CD1c-positive myeloid dendritic cell (primary cell): ENCODE measurements at regions not wholly inside any gene's neighbourhood (a gene's known extent, or its start where the extent isn't known, plus 50 kb on each side); places are given as distances from the start of the nearest gene placed in this dataset.

Experiments
- DNase-seq: peaks from one replicate; pipeline ENCODE4 v3.0.0-alpha.2; 2016; ENCODE audit errors: extremely low spot score

DNA sequence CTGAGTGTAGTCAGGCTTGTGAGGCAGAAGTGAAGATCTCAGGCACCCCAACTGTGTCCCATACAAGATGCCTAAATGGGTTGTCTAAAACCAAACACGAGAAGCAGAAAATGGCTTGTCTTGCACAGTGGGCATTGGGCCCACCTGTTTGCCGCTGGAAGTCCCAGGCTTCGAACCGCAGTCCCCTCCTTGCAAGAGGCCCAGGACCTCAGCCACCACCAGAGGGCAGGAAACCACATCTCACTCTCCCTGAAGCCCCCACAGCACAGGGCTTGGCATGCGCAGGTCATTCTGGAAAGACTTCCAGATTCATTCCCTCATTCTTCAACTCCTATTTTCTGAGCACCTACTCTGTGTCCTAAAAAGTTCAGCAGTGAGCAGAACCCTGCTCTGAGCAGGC is 973.7 kb downstream of the UQCRFS1 start:
- no peak for DNase-seq

DNA sequence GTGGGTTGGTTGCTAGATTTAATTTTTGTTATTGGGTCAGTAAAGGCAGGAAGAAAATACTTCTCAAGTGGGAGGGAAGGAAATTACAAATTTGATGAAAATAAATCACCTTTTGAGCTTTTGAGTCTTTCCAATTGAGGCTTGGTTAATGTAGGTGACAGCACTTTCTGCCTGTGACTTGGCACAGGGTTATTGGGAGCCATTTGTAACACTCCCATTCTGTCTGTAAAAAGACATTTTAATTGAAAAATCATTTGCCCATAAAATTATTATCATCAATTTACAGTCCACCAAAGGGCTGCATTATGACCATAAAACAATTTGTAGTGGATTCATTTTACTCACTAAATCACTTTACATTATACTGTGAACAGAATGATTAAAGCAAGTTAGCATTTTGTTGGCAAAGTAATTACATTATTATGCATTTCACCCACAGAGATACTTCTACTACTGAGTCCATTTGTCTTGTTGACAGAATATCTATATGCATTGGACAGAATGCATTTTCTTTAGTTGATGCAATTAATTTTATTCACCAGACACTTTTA is 974.6 kb downstream of the UQCRFS1 start:
- DNase-seq: no peak

DNA sequence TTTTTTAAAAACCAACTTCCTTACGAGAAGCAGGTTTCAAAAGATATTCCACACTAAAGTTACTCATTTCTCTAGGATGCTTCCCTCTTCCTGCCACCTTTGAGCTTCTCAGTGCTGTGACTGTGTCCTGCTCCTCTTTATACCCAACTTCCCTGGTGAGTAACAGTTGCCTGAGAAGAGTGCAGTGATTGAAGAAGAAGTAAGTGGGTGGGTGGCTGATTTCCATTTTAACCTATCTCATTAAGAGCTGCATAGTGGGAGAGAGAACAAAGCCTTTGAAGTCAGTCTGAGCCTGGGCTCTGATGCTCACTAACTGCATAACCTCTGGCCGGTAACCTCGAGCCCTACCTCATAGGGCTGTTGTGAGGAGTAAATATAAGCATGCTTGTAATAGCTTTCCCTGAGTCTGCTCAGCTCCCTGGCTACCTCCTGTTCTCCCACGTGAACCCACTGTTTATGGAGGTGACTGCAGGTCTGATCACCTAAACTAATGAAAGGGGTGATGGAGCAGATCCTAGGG is 977.3 kb downstream of the UQCRFS1 start:
- no peak for DNase-seq

DNA sequence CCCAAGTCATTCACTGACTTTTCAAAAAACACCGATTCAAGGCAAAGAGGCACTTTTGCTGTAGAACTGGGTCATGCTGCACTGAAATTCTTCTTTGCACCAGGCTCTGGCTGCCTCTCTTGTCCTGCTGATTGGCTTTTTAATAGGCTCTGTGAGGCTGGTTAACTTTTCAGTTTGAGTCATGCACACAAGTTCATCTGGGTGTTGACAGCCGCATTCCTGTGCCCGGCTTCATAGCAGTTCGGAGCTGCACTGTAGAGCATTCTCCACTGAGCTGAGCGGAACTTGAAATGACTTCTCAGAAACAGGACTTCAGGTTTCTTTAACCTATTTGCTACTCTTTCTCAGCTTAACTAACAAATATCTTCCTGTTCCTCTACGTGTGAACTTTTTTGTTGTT is 978.3 kb downstream of the UQCRFS1 start:
- no peak for DNase-seq

DNA sequence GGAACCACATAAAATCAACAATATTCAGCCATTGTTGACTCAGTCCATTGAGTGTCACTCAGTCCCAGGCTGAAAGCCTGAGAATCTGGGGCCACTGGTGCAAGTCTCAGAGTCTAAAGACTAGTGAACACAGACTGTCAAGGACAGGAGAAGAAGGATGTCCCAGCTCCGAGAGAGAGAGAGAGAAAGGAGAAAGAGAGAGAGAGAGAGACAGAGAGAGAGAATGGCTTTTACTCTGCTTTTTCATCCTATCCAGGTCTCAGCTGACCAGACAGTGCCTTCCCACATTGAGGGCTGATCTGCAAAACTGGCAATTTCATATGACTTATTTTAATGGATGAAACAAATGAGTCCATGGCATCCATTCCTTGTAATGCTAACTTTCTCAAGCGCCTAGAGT is 984.1 kb downstream of the UQCRFS1 start:
- DNase-seq: no peak

DNA sequence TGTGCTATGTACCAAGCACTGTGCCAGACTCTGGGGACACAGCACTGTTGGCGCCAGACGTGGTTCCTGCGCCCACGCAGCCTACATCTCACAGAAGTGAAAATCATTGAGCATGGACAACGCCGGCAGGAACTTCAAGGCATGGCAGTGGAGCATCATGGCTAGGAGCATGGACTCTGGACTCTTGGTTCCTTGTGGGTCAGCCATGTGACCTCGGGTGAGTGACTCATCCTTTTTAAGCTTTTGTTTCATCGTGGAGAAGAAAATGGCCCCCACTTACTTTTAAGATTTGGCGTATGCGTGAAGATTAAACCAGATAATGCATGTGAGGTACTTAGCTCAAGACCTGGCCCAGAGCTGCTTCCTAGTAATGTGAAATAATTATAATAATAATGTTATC is 988.5 kb downstream of the UQCRFS1 start:
- DNase-seq: no peak

DNA sequence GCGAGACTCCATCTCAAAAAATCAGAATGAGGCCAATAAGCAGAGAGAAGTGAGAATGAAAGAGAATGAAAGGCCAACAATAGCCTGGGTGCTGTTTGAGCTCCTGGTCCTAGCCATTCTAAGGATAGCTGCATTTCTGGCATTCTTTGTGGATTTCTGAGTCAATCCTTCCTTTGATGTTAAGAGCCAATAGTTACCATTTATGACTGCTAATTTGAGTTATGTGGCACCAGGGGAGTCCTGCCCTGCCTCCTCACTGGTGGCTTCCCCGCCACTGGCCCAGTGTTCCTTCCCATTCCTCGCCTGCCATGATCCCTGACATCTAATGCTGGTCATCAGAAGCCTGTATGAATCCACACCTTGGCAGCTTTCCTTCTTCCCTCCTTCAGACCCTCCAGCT is 991.2 kb downstream of the UQCRFS1 start:
- no peak for DNase-seq

DNA sequence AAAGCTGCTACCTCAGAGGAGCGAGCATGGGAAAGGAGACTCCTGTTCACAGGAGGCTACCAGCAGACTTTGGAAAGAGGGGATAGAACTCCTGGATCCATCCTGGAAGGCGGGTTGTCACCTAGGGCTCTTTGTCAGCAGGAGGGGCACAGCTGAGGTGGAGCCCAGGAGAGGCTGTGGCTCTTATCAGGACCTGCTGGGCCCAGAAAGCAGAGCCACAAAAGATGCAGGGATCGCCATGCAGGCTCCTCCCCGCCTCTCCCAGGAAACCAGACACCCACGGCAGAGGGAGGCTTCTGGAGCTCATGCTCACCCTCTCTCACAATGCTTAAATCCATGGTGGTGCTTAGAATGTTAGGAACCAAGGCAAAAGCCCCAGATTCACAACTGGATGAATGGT is 994.2 kb downstream of the UQCRFS1 start:
- DNase-seq: no peak

DNA sequence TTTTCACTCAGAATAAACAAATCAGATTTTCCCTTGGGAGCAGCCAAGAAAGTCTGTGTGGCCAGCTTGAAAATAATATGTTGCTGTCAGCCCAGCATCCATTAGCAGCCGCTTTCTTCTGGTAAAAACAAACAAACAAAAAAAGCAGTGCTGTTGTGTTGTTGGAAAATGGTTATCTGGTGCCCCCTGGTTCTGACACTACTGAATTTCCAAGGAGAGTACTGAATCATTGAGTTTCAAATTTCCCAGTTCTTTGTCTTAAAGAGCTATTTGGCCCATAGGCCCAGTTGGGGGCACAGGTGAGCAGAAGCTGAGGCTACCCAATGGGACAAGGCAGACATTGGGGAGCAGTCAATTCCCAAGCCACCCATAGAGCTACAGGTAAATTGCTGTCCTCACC is 995.9 kb downstream of the UQCRFS1 start:
- no peak for DNase-seq

DNA sequence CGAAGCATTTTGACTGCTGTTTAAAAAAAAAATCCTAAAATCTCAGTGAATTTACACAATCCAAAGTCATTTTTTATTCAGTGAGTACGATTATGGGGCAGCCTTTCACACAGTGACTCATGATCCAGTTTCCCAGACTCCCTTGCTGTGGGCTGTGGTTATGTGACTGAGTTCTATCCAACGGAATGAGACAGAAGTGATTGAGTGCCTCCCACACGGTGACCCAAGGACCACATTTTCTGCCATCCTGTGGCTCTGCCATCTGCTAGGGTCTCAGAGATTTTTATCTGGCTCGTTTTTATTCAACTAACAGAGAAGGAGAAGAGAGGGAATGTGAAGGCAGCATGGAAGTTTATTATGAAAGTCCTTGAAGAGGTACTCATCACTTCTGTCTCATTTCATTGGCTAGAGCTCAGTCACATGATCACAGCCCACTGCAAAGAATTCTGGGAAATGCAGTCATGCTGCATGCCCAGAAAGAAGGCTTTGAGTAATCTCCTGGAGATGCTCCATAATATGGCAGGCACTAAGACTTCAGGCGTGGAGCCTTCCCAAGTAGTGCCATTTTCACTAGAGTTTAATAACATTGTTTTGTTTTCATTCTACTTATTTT is 999.4 kb downstream of the UQCRFS1 start:
- DNase-seq: no peak

DNA sequence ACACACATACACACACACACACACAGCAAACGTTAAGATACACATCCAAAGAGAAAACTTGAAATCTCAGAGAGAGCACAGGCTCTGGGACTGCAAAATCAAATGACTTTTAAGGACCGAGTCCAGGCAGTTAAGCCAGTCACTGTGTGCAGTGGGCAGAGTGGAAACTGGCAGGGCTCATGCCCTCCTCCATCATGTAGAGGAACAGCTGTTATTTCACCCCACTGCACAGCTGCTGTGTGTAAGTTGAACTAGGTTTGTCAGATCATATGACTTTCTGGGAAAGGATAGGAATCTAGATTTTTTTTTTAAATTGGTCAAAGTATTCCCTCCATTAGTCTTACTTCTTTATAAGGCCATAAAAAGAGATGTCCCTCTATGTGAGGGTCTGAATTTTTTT is 1002.1 kb downstream of the UQCRFS1 start:
- no peak for DNase-seq

DNA sequence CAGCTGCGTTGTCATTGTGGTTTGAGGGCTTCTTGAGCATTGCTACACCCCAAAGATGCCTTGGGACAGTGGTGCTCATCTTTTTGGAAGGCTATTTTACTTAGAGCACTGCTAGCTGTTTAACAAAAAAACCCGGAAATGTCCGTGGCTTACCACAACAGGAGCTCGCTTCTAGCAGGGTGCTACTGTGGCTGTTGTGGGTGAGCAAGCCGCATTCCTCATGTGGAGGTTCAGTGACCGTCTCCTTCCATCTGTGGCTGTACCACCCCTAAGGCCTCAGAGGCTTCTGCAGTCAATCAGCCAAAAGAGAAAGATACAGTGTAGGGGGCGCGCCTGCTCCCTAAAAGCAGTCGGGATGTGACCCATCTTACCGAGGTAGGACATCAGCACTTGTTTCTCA is 1004.2 kb downstream of the UQCRFS1 start:
- DNase-seq: no peak

DNA sequence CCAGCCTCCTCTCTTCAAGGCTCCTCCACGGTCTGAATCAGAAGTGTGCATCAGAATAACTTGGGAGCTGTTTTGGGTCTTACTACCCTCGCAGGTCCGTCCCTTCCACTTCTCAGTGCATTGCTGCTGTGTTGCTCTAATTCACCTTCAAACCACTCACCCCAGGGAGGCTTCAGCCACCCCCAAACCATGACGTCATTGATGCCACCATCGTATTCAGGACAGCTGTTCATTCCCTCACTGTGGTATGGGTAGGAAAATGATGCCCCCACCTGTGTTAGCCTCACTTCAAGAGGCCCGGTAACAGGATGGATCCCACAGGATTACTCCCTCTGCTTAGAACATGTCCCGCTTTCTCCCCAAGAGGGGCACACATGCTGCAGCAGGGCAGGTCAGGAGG is 1005.7 kb downstream of the UQCRFS1 start:
- DNase-seq: no peak

DNA sequence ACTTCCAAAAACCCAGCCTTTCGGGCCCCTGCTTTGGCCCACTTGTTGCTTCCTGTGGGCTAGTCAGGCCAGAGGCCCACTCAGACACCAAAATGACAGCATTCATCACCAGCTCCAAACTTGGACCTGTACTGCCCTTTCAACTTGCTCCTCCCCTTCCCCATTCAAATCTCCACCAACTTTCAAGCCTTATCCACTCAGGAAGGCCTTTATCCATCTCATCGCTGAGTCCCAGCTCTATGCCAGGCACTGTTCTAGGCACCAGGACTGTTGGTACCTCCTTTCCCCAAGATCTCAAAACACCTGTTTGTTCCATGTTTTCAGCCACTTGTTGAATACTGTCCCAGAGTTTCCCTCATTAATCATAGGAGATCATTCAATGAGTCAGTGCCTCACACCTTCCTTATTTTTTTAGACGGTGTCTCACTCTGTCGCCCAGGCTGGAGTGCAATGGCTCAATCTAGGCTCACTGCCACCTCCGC is 1011.4 kb downstream of the UQCRFS1 start:
- no peak for DNase-seq

DNA sequence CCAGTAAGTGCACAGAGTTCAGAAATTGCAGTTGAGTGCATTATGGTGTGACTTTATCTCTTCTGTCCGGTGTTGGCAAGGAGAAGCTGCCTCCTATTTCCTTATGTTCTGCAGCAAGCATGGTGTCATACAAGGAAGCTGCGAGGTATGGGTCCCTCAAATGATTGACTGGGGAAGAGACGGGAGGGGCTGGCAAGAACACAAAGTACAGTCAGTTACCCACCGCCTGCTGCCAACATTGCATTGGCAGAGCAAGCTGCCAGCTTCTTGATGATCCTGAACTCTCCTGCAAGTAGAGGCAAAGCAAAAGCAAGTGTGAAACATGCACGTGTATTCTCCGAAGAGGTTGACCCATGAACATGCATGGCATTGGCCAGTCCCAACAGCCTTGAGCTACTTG is 1013.6 kb downstream of the UQCRFS1 start:
- no peak for DNase-seq

DNA sequence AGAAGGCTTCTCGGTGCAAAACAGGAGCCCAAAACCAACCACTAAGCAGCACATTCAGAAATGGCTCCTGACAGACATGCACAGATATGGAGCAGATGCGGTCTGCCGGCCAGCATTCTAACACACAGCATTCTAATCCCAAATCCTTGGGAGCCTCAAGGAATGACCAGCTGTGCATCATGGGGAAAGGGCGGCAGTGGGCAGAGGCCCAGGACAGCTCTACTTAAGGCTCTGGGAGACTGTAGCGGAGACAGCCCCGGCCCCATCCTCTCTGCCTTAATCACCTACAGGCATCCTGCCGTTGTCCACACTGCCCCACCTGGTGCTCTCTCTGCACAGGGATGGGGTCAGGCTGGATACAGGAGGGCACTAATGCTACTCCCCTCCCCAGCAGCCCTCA is 1016.0 kb downstream of the UQCRFS1 start:
- DNase-seq: no peak

DNA sequence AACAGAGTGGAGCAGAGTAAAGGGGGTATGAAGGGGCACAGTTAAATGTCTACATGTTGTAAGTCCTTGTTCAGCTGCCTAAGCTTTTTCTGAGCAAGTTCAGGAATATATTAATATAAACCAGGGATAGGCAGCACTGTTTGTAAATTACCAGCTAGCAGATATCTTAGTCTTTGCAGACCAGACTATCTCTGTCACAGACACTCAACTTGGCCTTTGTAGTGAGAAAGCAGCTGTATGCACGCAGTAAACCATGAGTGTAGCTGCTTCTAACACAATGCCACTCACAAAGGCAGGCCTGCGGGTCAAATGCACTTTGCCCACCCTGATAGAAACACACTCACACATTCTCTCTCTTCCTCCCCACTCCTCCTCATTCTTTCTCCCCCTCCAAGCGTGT is 1016.9 kb downstream of the UQCRFS1 start:
- DNase-seq: no peak

DNA sequence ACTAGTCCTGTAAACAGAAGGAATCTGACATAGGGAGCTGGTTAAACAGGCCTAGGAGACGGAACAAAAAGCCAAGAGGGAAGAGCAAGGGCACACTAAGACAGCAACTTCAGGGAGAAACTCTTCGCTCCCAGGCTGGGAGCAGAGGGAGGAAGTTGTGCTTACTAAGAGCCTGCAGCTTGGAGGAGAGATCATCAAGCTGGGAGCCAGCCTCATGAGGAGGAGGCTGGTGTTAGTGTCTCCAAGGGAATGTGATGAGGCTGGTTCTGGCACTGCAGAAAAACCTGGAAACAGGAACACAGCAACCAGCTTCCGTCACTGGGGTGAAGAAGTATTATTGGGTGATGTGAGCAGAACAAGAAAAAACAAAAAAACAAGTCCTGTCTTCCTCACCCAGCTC is 1027.3 kb downstream of the UQCRFS1 start:
- DNase-seq: no peak

DNA sequence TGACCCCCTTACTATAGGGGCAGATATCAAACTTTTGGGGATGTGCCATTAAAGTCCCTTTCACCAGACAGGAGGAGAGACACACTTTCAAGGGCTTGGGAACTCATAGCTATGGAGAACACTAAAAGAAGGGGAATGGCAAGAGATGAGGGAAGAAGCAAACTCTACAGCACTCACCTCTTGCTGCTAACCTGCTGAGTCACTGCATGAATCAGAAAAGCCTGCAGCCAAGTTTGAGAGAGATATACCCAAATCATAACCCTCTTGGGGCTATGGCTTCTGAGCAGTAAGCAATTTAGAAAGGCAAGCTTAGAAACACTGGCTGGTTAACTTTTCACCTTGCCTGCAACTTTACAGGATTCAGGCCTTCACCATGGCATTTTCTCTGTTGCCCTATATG is 1028.0 kb downstream of the UQCRFS1 start:
- DNase-seq: no peak

DNA sequence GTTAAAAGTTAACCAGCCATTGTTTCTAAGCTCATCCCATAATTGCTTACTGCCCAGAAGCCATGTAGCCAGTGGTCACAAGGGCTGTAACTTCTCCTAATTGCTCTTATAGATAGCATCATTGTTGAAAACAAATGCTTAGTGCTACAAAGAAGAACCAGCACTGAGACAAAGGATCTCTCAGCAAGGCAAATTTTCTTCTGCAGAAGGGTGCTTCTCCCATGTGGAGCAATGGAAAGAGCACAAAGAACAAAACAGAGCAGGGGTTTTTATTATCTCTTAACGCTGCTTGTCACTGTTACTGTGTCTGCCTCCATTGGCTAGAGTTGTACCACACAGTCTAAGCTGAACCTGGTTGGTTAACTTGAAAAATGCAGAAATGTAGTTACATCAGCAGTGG is 1036.8 kb downstream of the UQCRFS1 start:
- DNase-seq: no peak

DNA sequence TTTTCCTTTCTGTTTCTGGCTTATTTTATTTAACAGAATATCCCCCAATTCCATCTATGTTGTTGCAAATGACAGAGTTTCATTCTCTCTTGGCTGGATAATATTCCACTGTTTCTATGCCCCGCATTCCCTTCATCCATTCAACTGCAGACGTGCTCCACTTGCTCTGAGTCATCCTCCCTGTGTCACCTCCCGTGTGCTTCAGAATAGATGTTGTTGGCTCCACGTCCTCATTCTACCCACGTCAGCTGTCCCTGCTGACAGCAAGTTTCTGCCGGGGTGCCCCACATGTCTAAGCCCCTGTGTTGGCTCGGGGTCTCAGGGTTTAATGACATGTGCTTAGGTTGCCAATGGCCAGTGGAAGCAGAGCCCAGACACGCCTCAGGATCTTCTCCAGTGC is 1041.0 kb downstream of the UQCRFS1 start:
- no peak for DNase-seq

DNA sequence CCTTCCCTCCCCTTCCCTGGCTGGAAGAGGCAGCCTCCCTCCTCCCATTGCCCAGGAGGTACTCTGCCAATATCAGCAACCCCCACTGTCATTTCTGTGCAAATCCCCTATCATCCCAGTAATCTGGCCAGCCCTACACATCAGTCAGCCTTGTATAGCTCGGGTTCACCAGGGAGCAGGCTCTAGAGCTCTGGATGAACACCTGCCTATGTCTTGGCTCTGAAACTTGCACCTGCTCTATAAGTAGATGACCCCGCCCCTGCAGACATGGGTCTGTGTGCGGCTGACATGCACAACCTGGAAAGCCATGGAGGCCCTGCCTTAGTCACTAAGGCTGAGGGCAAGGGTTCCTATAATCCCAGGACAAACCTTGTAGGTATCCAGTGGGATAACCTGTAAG is 1042.9 kb downstream of the UQCRFS1 start:
- no peak for DNase-seq

DNA sequence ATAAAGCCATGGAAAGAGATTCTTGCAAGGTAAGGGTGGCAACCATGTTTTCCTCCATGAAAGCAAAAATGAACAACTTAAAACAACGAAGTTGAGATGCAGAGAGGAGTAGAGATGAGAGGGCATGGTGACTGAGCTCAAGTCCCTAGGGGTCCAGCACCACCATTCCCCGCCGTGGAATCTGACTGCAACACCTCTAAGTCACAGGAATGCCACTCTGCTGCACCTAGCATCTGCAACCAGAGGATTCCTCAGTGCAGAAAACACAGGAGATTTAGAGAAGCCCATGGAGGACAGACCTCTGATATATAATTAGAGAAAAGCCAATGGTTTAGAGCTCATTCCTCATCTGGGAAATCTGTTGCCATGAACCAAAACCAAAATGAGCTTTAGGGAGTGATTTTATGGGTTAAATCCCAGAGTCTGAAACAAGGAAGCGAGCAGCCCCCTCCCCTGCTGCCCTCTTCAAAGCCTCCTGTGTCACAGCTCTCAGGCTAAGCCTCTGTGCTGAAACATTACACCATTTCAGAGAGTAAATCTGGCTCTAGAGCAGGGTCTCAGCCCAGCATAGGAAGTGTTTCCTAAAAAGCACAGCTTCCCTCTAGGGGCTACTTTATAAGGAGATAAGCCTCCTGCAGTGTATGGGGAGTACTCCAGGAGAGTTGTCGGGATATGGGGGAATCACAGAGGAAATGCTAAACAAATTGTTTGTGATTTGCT is 1043.6 kb downstream of the UQCRFS1 start:
- DNase-seq: no peak
